GM19452 (cell line): ENCODE measurements at regions not wholly inside any gene's neighbourhood (a gene's known extent, or its start where the extent isn't known, plus 50 kb on each side); places are given as distances from the start of the nearest gene placed in this dataset.
"Not testable (repeated sequence)": the region's sequence is repeated elsewhere in the genome, so short reads cannot be mapped to it uniquely, and the experiment has no call there.

Source experiments
- ATAC-seq: cut with Tn5 transposase; IDR thresholded peaks from one replicate; pipeline ENCODE4 v1.9.1; 2021; ENCODE audit not compliant: unreplicated experiment

DNA sequence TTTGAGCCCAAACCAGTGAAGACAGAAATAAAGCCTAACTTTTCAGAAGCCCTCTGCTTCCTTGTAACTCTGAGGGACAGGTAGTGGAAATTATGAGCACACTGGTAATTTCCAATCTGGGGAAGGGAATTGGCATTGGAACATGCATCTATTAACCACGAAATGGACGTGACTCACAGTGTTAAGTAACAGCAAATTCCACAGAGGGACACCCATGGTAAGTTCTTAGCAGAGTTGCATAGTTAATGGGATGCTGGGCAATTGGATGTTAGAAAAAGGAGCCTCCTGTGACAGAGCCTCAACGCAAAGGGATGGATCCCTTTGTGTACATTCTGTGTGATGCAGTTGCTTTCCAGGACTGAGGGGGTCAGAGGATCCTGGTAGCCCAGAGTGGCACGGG is 168.6 kb downstream of the SEMA6D start:
- ATAC-seq, result no peak

DNA sequence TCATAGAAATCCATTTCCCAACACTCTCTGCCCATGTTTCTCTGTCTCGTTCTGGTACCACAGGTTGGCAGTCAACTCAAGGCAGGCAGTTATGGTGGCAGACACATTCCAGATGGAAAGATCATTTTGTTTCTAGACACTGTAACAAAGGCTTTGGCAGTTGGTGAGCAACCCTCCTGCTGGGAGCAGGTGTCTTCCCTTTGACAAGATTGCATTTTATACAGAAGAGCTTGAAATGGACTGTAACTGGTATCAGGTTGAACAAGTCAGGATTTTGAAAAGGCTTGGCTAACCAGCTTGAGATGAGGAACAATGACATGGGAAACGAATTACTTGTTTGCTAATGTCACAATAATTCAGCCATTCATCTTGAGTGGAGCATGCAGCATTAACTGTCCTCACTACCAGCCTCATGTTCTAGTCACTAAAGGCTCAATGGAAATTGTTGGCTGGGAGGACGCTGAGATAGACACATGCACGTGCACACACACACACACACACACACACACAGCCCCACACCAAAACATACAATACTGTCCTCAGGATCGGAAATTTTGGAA is 170.0 kb downstream of the SEMA6D start:
- no peak for ATAC-seq

DNA sequence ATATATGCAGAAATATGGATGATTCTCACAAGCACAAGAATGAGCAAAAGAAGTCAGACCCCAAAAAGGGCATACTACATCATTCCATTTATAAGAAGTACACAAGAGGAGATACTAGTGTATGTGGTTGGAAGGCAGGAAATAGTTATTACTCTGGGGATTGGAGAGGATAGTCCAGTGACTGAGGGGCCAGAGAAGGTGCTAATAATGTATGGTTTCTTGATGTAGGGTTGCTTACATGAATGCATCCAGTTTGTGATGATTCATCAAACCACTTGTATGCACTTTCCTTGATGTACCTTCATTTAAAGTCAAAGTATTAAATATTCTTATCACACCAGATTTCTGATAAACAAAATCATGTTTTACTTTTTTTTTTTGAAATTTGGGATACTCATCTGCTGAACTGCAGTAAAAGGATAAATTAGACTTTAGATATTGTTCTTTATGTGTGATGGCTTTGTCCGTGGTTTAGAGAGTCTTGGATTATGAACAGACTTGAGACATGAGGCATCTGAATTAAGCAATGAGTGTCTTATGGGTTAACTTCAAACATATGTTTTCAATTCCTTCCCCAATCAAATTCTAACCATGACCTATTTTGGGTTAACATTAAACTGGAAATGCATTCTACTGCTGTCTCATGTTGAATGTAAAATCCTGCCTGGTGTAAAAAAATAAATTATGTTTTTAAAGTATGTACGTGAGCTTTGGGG is 171.2 kb downstream of the SEMA6D start:
- ATAC-seq, result no peak

DNA sequence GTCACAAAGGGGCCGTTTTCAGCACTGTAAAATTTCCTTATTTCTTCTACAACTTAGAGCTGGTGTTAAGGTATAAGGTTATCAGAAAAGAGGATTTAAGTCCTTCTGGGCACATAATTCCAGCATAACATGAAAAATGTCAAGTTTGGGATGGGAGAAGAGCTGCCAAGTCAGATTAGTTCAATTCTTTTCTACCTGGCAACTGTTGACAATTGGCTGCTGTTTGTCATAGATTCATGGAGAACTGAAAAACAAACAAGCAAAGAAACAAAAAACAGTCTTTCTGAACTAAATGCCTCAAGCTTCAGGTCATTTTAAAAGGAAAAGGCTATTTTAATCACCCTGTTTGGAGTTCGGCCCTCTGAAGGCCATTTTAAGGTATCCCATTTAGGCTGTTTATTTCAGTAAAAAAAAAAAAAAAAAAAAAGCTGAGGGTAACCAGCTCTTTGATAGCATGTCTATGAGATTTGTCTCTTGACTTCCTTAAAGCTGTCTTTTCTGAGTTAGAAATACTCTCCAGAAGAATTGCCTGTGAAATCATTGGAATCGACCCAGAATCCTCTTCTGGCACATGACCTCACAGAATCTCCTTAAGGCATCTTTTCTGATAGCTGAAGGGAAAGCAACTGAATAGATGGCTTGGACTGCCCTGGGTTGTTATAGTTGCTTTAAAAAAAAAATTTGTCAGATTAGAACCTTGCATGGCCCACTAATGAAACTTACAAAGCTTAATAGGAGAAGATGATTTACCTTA is 173.3 kb downstream of the SEMA6D start:
- ATAC-seq, result no peak

GRCh38 chr15:47897525-47897924 is 180.2 kb downstream of the SEMA6D start:
- no peak for ATAC-seq

GRCh38 chr15:47900751-47901150 is 183.4 kb downstream of the SEMA6D start:
- ATAC-seq, result no peak

DNA sequence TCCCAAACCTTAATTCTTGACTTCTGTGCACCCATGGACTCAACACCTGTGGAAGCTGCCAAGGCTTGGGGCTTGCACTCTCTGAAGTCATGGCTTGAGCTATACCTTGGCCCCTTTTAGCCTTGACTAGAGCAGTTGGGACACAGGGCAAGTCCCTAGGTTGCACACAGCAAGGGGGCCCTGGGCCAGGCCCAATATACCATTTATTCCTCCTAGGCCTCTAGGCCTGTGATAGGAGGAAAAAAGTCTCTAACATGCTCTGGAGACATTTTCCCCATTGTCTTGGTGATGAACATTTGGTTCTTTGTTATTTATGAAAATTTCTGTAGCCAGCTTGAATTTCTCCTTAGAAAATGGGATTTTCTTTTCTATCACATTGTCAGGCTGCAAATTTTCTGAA is 186.1 kb downstream of the SEMA6D start:
- no peak for ATAC-seq

- no peak for ATAC-seq
Measured at GRCh38 chr15:47908486-47908885, 191.2 kb downstream of the SEMA6D start.

DNA sequence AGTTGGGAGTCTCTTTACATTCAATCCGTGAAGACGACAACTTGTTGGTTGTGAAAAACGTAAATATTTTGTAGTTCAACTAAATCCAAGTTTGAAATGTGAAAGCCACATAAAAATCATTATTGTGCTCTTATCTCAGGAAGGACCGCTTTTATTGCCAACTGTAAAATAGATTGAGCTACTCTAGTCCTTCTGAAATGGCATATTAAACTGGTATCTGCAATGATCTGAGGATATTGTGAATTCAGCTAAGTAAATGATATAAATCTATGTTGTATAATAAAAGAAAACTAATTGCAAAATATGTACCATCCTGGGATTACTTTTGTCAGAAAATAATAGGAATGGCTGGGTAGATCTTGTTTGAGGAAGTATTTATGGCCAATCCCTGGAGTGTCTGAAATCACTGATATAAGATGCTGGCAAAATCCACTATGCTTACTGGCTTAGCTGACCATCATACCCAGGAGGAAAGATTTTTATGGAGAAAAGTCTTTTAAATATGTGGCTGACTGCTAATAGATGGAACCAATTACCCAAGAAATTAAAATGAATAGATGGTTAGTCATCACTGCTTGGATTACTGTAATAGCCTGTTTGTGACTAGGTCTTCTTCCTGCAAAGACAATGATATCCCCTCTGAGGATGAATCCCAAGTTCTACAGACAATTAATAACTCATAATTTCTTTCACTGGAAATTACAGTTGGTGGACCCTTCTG is 191.8 kb downstream of the SEMA6D start:
- no peak for ATAC-seq

GRCh38 chr15:47912910-47913309 is 195.6 kb downstream of the SEMA6D start:
- ATAC-seq, result not testable (repeated sequence)

- no peak for ATAC-seq
Measured at GRCh38 chr15:47917881-47918280, 200.6 kb downstream of the SEMA6D start.

DNA sequence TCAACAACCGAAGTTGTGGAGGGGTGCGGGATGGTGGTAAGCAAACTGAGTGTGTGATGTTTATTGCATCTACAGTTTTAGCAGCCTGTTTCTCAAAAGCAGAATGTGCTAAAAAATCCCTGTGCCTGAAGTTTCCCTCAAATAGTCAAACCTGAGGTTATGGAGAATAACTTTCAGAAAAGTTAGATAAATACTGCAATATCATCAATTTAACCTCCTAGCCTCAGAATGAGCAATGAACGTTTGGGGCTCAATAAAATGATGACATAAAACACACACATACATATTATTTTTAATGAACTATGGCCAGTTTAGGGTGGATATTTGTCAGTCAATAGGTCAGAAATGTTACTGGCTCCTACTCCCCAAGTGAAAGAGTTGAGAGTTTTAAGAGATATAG is 201.6 kb downstream of the SEMA6D start:
- no peak for ATAC-seq

DNA sequence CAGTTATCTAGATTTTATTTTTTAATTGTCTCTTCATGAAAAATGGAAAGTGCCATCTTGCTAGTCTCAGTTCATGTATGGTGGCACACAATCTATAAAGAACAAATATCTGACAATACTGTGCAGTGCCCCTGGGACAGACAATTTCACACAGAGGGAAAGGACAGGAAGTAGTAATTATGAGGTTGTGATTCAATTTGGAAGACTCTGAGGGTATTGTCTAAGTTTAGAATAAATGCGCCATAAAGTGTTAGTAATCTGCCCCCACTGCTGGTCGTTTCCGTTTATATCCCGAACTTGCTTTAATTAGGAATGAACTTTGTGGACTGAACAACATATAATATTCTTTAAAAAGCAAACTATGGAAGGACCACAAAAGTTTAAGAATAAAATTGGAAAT is 196.4 kb upstream of the SLC24A5 start:
- no peak for ATAC-seq

- no peak for ATAC-seq
Measured at GRCh38 chr15:47929138-47929803, 191.5 kb upstream of the SLC24A5 start.

- no peak for ATAC-seq
Measured at GRCh38 chr15:47932261-47932660, 188.5 kb upstream of the SLC24A5 start.

DNA sequence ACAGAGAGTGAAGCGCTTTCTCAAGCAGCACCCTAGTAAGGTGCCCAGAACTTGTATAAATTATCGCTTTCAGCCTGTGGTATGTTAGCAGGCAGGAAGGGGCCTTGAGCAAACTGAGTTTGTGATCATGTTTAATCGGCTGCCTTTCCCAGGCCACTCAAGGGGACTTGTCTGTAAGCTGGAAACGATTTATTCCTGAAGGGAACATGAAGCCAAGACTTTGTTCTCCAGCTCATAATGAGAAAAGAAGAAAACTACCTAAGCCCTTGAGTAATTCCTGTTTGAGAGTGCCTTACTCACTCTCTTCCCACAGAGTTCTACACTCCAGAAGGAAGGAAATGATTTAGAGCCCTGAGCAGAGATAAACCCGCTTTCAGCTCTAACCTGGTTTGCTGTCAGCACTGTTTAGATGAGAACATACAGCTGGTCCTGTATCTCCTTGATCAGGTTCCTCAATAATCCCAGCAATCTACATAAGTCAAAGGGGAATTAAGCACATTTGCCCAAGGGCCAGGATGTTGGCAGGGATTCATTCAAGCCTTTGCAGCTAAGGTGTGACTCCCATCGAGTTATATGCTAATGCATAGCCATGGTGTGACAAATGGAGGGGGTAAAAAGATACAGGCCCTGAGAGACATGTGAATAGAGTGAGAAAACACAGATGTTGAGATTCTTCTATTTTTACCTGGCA is 187.7 kb upstream of the SLC24A5 start:
- no peak for ATAC-seq

GRCh38 chr15:47933865-47934264 is 186.9 kb upstream of the SLC24A5 start:
- no peak for ATAC-seq

DNA sequence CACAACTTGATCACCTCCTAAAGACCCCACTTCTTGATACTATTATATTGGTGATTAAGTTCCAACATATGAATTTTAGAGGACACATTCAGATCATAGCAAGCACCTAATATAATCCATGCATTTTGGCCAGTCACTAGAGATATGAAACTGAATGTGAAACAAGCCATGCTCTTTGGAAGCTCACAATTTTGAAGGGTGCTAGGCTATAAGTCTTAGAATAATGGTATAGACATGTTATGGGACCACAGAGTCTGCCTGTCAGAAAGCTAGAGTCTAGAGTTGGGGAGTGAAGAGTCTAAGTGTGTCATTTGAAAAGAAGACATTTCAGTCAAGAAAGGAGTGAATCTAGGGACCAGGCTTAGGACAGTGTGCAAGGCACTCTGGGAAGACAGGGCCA is 186.4 kb upstream of the SLC24A5 start:
- ATAC-seq, result no peak

- no peak for ATAC-seq
Measured at GRCh38 chr15:47937834-47938233, 183.0 kb upstream of the SLC24A5 start.

DNA sequence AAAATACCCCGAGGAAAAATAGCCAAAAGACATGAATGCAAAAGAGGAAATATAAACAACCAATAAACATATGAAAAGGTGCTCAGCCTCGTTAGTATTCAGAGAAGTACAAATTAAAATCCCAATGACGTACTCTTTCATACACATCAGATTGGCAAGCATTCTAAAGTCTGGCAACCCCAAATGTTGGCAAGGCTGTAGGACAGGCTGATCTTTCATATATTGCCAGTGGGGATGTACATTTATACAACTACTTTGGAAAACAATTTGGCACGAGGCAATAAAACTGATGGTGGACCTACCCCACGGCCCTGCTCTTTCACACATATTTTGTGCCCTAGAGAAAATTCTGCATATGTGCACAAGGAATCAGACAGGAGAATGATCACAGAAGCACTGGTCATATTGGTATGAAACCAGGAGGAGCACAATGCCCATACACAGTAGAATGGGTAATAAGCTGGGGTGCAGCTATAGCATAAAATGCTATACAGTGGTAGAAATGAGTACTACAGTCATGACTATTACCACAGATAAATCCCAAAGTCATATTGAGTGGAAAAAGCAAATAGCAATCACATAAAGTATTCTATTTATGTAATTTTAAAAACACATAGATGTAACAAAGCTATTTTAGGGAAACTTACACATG is 176.0 kb upstream of the SLC24A5 start:
- no peak for ATAC-seq
